HG02840 (cell line): ENCODE measurements at regions not wholly inside any gene's neighbourhood (a gene's known extent, or its start where the extent isn't known, plus 50 kb on each side); places are given as distances from the start of the nearest gene placed in this dataset.
"Not testable (repeated sequence)": the region's sequence is repeated elsewhere in the genome, so short reads cannot be mapped to it uniquely, and the experiment has no call there.

Experiments
- ATAC-seq: cut with Tn5 transposase; IDR thresholded peaks from one replicate; pipeline ENCODE4 v1.9.1; 2021; ENCODE audit warnings: mild to moderate bottlenecking, moderate library complexity, moderate number of reproducible peaks; ENCODE audit not compliant: unreplicated experiment, low FRiP score

GRCh38 chr18:22560797-22561196 is 143.1 kb upstream of the CTAGE1 start:
- no peak for ATAC-seq

DNA sequence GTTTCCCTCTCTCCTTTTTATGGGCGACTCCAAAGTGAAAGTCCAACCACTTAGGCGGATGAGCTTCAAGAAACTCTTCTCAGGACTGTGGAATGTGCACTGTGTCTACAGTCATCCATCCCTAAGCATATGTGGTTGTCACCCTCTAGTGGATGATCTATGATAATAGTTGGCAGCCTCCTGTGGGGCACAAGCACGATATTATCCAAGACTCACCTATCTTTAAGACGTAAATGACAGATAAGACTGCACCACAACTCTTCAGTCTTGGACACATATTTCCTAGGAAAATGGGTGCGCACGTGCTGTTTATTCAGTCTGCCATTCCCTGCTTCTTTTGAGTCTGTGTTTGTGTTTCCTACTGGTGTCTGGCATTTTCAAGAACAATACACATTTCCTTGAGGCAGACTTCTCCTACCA is 145.5 kb upstream of the CTAGE1 start:
- no peak for ATAC-seq

- ATAC-seq: no peak
Measured at GRCh38 chr18:22564036-22564435, 146.3 kb upstream of the CTAGE1 start.

DNA sequence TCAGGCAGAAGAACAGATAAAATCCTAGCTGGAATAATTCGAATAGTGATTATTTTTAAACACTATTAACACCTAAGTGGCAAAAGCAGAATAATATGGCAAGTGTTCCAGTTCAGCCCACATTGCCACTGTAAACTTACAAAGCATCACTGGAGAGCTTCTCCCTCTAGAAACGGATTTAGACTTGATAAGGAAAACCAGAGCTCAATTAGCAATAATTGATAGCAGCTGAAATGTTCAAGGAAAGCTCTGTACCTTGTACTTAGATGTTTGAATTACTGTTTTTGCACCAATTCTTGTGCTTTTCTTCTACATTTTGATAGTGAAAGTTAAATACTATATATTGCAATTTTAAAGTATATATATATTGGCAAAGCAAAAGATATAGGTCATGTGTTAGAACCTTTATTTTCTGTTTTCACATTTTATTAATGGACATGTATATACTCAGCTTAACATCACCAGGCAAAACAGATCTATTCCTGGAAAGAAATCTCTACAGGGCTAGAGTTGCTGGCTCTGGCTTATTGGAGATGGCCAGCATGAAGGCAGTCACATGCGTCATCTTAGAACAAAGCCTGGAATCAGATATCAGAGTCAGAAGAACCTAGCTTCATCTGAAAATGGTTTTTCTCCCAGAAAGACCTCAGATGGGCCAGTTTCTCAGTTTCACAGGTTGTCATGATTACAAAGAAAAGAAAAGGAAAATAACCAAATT is 149.1 kb upstream of the CTAGE1 start:
- no peak for ATAC-seq

GRCh38 chr18:22567794-22568193 is 150.1 kb upstream of the CTAGE1 start:
- no peak for ATAC-seq

- ATAC-seq: no peak
Measured at GRCh38 chr18:22570492-22570891, 152.8 kb upstream of the CTAGE1 start.

DNA sequence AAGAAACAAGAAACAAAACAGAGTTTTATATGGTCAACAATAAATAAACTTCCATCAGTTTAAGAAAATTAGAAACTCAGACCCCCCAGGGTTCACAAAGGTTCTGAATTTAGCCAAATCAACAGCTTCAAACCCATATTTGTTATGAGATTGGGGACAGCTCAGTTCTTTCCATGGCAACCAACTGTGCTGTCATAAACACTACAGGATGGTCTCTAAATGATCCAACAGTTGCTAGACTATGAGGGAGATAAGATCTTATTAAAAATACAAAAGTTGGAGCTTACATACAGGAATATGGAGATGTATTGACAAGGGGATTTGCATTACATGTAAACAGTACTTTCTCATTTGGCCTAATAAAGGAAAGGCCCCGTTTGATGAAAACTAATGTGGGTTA is 154.6 kb upstream of the CTAGE1 start:
- ATAC-seq: no peak

- ATAC-seq: no peak
Measured at GRCh38 chr18:22579271-22579670, 161.6 kb upstream of the CTAGE1 start.

DNA sequence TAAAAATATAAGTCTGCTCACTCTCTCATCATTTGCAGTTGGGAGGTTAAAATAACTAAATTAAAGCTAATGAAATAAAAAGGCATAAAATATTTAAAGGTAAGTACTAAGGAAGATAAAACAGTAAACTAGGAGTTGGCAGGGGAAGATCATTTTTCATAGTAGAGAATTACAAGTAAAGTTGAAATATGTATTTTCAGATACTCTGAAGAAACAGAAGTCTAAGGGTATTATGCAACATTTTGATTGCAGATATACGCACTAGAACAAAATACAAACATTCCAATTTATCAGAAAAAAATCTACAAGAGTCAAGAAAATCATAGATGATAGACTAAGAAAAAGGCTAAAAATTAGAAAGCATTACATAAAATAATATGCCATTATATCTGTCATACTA is 167.6 kb upstream of the CTAGE1 start:
- no peak for ATAC-seq

GRCh38 chr18:22585821-22586220 is 168.1 kb upstream of the CTAGE1 start:
- ATAC-seq: no peak

- ATAC-seq: no peak
Measured at GRCh38 chr18:22591222-22591621, 173.5 kb upstream of the CTAGE1 start.

DNA sequence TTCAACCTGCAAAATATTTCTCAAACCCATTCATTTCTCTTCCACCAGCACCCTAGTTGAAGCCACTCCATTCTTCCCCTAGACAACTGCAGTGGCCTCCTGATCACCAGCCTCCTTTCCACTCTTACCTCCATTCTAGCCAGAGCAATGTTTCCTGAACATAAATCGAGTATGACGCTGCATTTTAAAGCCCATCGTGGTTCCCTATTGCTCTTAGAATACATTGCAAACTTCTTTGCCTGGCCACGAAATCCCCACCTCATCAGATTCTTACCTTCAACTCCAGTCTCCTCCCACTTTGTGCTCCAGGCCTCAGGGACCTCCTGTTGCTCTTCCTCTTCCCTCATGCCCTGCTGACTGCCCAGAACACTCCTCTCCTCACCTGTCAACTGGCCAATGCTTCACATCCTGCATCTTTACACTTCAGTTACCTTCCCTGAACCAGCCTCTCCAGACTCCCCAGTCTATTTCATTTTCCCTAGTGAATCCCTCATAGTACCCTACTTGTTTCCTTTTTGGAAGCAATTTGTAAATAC is 176.5 kb upstream of the CTAGE1 start:
- no peak for ATAC-seq

DNA sequence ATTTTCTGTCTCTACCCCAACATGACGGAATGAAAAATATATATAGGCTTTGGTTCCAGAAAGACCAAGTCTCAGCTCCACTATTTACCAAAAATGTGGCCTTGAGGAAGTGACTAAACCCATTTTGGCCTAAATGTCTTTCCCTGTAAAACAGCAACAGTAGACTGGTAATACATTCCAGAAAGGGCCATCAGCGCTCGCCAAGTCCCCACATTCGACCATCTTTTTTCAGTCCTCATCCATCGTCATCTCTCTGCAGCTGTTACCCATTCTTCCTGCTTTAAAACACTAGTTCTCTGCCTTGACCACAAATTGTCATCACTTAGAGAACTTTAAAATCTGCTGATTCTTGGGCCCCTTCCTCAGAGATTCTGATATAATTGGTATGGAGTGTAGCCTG is 183.8 kb upstream of the CTAGE1 start:
- ATAC-seq: no peak

- ATAC-seq: not testable (repeated sequence)
Measured at GRCh38 chr18:22602456-22602855, 184.7 kb upstream of the CTAGE1 start.

DNA sequence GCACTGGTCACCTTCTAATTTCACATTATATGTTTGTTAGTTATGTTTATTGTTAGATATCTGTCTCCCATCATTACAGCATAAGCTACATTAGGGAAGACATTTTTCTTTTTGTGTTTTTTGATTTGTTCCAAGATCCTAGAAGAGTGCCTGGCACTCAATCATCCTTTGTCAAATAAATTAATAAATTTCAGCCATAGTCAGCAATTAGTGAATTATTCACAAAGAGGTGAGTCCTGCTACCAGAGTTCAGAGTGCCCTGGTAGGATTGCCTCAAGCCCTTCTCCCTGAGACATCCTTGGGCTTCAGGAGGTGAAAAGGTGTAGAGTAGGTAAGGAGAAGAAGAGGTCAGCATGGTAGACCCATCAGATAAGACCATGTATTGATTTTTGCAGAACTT is 186.2 kb upstream of the CTAGE1 start:
- ATAC-seq: no peak

- ATAC-seq: no peak
Measured at GRCh38 chr18:22604390-22604985, 186.8 kb upstream of the CTAGE1 start.

DNA sequence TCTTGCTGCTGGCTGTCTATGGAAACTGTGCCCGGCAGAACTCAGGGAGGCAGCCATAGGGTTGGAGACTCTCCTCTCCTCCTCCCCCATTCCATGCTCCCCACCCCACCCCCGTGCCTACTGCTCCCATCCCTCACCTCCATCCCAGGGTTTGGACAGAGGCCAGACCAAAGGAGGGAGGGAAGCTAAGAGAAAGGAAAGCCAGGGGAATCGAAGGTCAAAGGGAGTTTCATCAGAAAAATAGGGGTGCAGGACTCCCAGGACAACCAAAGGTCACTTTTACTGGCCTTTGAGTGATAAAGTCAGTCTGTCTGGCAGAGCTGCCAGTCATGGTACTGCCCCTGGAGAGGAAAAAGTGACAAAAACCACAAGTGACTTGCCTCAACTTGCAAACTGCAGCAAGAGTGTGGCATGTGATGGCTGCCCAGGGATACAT is 187.3 kb upstream of the CTAGE1 start:
- ATAC-seq: no peak

- ATAC-seq: no peak
Measured at GRCh38 chr18:22605736-22606135, 188.0 kb upstream of the CTAGE1 start.

DNA sequence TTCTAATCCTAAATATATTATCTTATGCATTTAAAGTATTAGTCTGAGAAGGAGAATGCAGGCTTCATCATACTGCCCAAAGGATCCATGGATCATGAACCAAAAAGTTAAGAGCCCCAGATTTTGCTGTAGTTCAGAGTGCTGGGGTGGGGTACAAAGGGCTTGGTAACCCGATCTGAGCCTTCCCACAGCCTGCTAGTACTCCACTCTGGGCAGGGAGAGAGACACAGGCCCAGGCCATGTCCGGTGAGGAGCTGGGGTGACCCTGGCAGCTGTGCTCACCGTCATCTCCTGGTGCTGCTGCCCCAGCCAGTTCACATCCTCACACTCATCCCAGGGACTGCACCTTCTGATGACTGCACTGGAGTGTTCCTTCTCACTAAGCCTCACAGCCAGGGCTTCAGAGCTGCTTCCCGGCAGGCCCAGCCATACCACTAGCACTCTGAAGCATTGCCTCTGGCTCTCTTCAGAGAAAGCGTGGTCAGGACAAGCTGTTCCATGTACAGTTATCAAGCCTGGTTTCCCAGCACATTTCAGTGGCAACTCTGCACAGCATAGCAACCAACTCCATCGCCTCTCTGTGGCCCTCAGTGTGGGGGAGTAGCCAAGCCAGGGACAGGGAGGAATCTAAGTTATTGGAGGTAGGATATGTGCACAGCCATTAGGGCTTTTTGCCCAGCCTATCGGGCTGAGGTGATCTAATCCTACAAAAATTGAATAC is 189.0 kb upstream of the CTAGE1 start:
- ATAC-seq: no peak

- no peak for ATAC-seq
Measured at GRCh38 chr18:22607284-22607635, 189.5 kb upstream of the CTAGE1 start.

DNA sequence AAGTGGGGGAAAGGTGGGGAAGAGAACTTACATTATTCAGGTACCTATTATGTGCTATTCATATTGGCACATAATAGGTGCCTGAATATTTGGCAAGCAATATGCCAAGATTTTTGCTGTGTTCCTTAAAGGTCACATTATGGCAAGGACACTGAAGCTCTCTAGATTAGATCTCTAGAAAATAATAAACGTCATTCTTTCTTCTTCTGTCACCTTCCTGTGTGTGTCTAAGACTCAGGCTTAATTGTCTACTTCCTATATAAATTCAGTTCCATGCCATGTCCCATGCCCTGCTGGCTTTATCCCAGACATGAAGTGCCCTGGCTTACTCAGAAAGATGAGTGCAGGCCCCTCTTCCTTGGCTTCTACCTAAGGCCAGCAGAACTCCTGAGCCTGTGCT is 191.1 kb upstream of the CTAGE1 start:
- no peak for ATAC-seq

GRCh38 chr18:22609642-22610041 is 191.9 kb upstream of the CTAGE1 start:
- no peak for ATAC-seq
